Heart left ventricle (tissue), 13 donors: ENCODE measurements at regions not wholly inside any gene's neighbourhood (a gene's known extent, or its start where the extent isn't known, plus 50 kb on each side); places are given as distances from the start of the nearest gene placed in this dataset.

Experiments
- POLR2A ChIP-seq, 2 donors: fragments of 450-650 bp; IDR thresholded peaks; one replicate each; pipeline ENCODE4 v1.6.1; 2017; ENCODE audit warnings: antibody characterized with exemption in 2 of 2, mild to moderate bottlenecking in 2 of 2, moderate library complexity in 2 of 2
- TF ChIP-seq, protein P1 (sequence below), 12 donors: fragments of 200-600 bp; sonication (generic) in 4 of 12; IDR thresholded peaks; one replicate each; pipeline versions ENCODE4 v1.5.0 to v1.8.0; 2018 to 2022; ENCODE audit warnings: antibody characterized with exemption in 12 of 12, mild to moderate bottlenecking in 5 of 12
- donor health status: ischemic (EF 13 %, LVEDD 7.1; RV severe dilation, severe dysfunction).
- donor health status: DM: no; HTN: yes; CAD: no.
- donor health status: DM: no; HTN: no; CAD: no.
- donor health status: ischemic (EF 25% LVEDD 6.9; RV normal size, moderate dysfunction).
- donor health status: ischemic (EF 25% LVEDD 5.7; RV mildly dilated, moderate dysfunction).
- donor health status: ischemic (EF 35%, LVEDD 5.7; RV mildly dilated, moderate dysfunction).
- donor health status: nonischemic (EF 11% LVEDD 7.7; RV severe dilation, severe dysfunction).
- donor health status: DM: yes; HTN: yes; CAD: no.
- donor health status: PGD.
- donor health status: ischemic (EF 29% LVEDD 5.4; RV normal size, mild dysfunction).
- donor health status: nonischemic (EF 23%, LVEDD 6.1; RV moderate dilation, normal function).

DNA sequence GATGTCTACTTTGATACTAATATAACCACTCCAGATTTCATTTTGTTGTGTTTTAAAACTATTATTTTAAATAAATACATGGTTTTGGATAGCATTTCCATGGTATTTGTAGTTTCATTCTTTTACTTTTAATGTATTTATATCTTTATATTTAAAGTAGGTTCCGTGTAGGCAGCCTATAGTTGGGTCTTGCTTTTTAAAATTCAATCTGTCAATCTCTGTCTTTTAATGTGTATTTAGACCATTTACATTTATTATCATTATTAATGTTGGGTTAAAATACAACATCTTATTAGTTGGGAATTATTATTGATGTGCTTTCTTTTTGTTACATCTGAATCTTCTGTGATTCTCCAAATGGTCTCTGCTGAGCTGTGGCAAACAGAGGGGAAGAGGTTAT lies 412.1 kb downstream of the NPIPA7 start:
- TF ChIP-seq, protein P1, sequence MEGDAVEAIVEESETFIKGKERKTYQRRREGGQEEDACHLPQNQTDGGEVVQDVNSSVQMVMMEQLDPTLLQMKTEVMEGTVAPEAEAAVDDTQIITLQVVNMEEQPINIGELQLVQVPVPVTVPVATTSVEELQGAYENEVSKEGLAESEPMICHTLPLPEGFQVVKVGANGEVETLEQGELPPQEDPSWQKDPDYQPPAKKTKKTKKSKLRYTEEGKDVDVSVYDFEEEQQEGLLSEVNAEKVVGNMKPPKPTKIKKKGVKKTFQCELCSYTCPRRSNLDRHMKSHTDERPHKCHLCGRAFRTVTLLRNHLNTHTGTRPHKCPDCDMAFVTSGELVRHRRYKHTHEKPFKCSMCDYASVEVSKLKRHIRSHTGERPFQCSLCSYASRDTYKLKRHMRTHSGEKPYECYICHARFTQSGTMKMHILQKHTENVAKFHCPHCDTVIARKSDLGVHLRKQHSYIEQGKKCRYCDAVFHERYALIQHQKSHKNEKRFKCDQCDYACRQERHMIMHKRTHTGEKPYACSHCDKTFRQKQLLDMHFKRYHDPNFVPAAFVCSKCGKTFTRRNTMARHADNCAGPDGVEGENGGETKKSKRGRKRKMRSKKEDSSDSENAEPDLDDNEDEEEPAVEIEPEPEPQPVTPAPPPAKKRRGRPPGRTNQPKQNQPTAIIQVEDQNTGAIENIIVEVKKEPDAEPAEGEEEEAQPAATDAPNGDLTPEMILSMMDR (IDR thresholded peaks at IDR 0.05): no peak
- TF ChIP-seq POLR2A (IDR thresholded peaks at IDR 0.05): no peak
